ENCODE measurements at regions not wholly inside any gene's neighbourhood (a gene's known extent, or its start where the extent isn't known, plus 50 kb on each side); places are given as distances from the start of the nearest gene placed in this dataset.
"Not testable (repeated sequence)": the region's sequence is repeated elsewhere in the genome, so short reads cannot be mapped to it uniquely, and the experiment has no call there.

DNA sequence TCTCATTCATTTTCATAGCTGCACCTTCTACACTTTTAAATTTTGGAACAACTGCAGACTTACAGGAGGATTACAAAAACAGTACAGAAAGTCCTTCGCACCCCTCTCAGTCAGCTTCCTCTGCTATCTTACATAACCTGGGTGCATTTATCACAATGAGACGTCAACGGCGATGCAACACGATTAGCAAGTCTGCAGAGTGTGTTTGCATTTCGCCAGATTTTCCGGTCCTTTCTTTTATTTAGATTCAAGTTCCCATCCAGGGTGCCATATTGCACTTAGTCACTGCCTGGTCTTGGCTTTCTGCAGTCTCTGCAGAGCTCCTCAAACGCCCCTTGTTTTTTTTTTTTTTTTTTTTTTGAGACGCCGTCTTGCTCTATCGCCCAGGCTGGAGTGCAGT lies 85.9 kb downstream of the ASMT start:
- no peak for DNase-seq

DNA sequence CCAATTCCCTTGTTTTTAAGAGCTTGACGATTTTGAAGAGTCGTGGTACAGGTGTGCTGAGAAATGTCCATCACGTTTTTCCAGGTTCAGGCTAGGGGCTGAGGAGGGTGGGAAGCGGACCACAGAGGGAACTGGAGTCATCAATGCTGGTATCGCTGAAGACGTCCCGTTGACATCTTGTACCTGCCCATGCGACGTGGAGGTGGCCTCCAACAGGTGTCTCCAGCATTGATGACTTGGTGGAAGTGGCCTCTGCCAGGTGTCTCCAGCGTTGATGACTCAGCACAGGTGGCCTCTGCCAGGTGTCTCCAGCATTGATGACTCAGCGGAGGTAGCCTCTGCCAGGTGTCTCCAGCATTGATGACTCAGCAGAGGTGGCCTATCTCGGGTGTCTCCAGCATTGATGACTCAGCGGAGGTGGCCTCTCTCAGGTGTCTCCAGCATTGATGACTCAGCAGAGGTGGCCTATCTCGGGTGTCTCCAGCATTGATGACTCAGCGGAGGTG lies 86.6 kb downstream of the ASMT start:
- DNase-seq, result not testable (repeated sequence)

DNA sequence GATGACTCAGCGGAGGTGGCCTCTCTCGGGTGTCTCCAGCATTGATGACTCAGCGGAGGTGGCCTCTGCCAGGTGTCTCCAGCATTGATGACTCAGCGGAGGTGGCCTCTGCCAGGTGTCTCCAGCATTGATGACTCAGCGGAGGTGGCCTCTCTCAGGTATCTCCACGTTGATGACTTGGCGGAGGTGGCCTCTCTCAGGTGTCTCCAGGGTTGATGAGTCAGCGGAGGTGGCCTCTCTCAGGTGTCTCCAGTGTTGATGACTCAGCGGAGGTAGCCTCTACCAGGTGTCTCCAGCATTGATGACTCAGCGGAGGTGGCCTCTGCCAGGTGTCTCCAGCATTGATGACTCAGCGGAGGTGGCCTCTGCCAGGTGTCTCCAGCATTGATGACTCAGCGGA lies 87.3 kb downstream of the ASMT start:
- DNase-seq, result not testable (repeated sequence)

DNA sequence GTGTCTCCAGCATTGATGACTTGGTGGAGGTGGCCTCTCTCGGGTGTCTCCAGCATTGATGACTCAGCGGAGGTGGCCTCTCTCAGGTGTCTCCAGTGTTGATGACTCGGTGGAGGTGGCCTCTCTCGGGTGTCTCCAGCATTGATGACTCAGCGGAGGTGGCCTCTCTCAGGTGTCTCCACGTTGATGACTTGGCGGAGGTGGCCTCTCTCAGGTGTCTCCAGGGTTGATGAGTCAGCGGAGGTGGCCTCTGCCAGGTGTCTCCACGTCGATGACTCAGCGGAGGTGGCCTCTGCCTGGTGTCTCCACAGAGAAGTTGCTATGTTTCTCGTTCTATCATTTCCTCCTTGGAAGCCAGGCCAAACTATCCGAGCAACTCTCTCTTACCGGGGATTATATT lies 87.7 kb downstream of the ASMT start:
- not testable (repeated sequence) for DNase-seq

DNA sequence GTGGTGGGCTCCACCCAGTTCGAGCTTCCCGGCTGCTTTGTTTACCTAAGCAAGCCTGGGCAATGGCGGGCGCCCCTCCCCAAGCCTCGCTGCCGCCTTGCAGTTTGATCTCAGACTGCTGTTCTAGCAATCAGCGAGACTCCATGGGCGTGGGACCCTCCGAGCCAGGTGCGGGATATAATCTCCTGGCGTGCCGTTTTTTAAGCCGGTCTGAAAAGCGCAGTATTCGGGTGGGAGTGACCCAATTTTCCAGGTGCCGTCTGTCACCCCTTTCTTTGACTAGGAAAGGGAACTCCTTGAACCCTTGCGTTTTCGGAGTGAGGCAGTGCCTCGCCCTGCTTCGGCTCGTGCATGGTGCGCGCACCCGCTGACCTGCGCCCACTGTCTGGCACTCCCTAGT lies 94.4 kb downstream of the ASMT start:
- not testable (repeated sequence) for DNase-seq

DNA sequence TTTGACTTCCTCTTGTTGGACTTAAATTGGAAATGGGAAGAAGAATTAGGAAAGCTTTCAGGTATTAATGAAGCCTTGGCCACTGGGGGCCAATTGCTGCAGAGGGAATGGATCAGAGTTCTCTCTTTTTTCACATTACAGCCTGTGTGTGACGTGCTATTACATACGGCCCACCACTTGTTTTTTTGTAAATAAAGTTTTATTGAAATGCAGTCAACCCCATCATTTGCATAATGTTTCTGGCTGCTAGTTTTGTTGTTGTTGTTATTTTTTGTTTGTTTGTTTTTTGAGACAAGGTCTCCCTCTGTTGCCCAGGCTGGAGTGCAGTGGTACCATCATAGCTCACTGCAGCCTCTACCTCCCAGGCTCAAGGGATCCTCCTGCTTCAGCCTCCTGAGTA lies 98.4 kb downstream of the ASMT start:
- DNase-seq, result no peak

DNA sequence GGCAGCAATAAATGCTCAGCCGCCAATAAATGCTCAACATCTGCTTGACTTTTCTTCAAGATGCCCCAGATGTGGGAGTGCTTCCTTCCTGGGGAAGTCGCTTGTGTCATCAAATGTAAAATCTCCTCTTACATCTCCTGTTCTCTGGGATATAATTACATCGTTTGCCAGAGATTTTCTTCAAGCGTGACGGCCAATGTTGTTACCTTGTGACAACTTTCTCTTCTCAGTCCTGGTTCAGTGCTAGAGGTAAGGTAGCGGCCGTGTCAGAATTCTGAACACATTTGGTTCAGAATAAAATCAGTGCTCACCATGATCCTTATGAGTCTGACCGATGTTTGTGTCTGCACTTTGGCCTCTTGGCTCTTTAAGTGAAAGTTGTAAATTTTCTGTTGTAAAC lies 102.5 kb downstream of the ASMT start:
- no peak for DNase-seq

DNA sequence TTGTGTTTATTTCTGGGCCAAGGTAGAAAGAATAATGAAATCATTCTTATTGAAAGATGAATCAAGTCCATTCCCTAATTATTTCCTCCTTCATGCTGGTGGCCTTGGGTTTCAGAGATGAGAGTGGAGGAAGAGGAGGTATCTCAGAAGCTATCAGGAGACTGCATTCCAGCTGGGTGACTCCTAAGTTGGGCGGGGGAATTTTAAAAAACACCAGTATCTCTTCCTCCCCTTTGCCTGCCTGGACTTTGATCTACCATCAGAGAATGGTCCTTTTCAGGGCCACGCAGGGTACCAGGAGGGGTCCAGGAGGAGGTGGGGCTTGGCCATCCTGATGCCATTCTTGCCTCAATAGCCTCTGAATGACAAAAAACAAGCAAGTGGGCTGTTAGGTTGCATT lies 104.4 kb downstream of the ASMT start:
- no peak for DNase-seq

DNA sequence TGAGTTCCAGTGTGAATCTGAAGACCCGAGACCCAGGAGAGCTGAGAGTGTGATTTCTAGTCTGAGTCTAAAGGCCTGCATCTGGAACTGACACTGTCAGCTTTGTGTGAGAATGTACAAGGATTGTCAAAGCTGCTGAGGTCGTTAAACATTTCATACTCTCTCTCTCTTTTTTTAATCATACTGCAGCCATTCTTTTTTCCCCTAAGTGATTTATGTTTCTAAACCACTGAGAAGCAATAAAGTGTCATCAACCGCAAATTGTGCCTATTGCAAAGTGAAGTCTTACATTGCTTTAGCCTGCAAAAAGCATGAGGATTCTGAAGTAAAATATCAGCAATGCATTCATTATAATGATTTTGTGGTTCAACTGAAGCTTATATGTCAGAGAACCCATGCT lies 106.0 kb downstream of the ASMT start:
- no peak for DNase-seq

DNA sequence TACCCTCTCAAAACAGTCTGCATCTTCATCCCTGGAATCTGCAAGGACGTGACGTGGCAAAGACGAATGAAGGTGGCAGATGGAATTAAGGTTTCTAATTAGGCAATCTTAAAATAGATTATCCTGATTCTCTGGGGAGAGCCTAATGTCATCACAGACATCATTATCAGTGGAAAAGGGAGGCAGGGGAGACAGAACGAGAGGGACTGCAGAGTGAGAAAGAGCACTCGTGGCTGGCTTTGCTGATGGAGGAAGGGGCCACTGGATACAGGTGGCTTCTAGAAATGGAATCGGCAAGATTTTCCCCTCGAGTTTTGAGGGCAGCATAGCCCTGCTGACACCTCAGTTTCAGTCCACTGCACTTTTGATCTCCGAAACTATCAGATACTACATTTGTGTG lies 110.6 kb downstream of the ASMT start:
- no peak for DNase-seq

DNA sequence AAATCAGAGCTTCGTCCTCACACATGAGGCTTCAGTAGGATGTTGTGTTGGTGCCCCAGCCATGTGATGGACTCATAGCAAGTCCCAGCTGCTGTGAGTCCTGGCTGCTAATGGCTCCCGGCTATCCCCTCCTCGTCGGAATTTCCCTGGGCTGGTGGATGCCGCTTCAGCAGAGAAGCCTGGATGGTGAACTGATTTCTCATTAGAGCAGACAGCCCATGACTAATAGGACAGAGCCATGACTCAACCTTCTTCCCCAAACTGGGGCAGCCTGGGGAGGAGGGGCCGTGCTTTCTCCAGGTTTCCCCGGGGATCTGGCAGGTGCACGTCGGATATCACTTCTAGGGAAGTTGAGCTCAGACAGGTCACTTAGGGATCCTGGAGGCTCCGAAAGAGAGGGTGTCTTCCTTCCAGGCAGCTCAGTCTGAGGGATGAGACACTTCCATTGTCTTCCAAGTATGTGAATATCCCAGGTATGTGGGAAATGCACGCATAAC lies 112.7 kb downstream of the ASMT start:
- no peak for DNase-seq

DNA sequence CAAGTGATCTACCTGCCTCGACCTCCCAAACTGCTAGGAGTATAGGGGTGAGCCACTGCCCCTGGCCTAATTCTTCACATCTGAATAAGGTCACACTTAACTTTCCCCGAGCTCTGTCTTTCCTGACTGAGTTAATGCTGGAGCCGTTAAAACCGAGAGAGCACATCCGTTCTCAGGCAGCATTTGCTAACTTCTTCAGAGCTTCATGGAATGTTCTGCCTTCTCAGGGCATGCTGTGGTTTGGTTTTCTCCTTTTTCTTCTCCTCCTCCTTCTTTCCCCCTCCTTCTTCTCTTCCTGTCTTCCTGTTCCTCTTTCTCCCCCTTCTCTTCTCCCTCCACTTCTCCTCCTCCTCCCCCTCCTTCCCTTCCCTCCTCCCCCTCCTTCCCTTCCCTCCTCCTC lies 119.9 kb downstream of the ASMT start:
- DNase-seq, result no peak

DNA sequence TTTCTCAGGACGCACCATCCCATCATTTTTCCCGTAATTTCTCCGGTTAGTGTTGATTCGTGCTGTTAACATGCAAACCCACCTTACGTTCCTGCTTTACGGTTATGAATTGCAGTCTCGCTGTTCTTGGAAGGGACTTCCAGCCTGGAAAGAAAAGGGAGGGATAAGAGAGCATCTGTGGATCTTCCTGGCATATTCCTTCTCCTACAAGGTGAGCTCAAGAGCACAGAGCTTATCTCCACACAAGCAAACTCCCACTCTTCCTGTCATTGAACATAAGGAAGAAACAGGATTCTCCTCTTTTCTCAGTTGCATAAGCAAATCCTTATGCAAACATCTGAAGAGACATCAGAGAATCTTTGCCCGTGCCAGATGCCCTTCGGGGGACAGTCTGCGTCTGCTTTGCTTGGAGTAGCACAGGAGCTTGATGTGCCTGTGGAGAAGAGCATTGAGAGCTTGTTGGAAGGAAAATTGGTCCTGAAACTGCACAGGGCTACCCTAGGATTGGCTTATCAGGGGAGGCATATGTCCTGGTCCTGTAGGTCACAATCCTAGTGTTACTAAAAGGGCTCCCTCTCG lies 127.0 kb downstream of the ASMT start:
- DNase-seq, result no peak

DNA sequence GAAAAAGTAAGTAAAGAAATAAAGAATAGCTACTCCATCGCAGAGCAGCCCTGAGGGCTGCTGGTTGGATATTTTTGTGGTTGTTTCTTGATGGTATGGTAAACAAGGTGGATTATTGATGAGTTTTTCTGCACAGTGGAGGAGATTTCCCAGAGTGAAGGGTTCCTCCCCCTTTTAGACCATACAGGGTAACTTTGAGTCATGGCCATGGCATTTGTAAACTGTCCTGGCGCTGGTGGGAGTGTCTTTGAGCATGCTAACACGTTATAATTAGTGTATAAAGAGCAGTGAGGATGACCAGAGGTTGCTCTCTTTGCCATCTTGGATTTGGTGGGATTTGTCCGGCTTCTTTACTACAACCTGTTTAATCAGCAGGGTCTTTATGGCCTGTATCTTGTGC lies 128.2 kb downstream of the ASMT start:
- no peak for DNase-seq

DNA sequence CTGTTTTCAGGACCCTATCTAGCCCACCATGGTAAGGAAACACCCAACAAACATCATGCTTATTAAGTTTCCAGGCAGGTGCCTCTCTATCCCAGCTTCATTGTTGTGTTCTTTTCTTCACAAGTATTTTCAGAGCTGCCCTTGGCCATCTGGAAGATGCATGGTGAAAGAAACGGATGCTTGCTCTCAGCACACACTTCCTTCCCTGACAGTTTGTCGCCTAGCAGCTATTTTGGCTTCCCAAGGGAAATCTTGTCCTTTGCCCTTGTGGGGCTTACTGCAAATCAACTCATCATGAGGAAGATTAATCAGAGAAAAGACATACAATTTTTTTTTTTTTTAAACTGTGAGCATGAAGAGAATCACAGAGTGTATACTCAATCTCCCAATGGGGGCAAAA lies 128.8 kb downstream of the ASMT start:
- no peak for DNase-seq

DNA sequence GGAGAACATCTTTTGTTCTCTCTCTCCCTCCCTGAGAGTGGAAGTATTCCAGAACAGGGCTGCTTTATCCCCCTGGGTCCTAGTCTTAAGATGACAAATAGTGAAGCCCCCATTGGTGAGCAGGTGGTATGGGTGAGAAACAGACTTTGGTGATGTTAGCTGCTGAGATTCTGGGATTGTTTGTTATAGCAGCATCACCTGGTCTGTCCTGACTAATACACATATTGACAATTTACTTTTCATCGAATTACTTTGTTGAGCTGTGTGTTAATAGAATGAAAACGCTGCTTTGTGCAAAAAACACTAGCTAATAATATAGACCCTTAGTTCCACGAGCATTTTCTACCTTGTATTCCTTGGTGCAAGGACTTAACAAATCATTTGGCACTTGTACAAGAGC lies 133.5 kb downstream of the ASMT start:
- no peak for DNase-seq

DNA sequence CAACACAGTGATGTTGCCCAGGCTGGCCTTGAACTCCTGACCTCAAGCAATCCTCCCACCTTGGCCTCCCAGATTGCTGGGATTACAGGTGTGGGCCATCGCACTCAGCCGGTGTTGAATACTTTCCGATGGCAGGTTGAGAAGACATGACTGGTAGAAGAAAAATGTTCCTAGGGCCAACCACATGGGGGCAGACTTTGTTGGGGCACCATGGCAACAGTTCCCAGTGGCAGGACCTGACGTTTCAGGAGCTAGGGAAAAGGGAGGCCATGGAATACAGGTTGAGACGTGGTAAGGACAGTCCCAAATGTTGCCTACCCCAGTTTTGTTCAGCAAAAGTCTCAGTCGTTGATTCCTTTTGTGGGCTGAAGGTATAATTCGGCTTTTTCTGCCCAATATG lies 134.6 kb downstream of the ASMT start:
- DNase-seq, result no peak

DNA sequence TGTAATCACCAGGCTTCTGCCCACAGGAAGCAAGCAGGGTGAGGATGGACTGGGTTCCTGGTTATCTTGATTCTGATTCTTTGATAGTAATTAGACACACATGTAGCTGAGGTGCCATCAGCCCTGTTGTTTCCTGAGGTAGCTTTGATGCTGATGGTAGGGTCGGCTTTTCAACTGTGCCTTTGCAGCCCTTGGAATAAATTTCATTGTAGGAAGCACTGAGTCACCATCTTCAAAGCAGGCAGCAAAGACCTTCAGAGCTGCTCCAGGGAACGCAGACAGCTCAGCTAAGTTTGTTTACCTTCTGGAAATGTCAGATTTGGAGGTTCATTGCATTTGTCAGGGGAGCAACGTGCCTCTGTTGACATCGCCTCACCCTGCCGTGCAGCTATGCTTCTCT lies 135.4 kb downstream of the ASMT start:
- DNase-seq, result no peak

DNA sequence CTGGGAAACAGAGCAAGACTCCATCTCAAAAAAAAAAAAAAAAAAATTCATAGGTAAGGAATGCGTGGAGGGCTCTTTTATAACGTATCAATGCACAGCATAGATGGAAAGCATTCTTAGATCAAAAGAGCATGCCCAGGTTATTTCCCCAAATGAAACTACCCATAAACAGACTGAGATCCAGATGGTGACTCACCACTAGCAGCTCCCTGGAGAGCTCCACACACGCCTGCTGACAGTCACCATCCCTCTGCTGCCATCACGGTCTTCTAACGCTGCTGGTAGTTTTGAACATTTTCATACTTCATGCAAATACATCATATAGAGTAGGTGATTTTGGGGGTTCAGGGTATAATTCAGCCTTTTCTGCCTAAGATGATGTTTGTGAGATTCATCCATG lies 136.9 kb downstream of the ASMT start:
- DNase-seq, result no peak

DNA sequence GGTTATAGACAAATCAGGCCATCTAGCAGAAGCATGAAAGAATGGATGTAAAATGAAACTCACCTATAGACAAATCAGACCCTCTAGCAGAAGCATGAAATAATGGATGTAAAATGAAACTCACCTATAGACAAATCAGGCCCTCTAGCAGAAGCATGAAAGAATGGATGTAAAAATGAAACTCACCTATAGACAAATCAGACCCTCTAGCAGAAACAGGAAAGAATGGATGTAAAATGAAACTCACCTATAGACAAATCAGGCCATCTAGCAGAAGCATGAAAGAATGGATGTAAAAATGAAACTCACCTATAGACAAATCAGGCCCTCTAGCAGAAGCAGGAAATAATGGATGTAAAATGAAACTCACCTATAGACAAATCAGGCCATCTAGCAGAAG lies 137.9 kb downstream of the ASMT start:
- DNase-seq, result not testable (repeated sequence)

DNA sequence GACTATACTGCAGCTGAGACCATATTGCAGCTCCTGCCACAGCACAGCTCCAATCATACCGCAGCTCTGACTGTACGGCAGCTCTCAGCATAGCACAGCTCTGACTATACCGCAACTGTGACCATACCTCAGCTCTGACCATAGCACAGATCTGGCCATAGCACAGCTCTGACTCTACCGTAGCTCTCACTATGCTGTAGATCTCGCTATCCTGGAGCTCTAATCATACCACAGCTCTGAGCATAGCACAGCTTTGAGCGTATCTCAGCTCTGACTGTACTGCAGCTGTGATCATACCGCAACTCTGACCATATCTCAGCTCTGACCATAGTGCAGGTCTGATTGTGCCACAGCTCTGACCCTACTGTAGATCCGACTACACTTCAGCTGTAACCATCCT lies 139.2 kb downstream of the ASMT start:
- no peak for DNase-seq

DNA sequence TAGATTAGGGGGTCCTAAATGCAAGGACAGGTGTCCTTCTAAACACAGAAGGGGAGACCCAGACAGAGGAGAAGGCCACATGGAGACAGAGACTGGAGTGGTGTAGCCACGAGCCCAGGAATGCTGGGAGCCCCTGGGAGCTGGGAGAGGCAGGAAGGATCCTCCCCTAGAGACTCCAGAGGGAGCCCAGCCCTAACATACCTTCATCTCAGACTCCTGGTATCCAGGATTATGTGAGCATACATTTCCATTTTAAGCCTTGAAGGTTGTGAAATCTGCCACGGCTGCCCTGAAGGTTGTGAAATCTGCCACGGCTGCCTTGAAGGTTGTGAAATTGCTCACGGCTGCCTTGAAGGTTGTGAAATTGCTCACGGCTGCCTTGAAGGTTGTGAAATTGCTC lies 148.4 kb downstream of the ASMT start:
- no peak for DNase-seq

DNA sequence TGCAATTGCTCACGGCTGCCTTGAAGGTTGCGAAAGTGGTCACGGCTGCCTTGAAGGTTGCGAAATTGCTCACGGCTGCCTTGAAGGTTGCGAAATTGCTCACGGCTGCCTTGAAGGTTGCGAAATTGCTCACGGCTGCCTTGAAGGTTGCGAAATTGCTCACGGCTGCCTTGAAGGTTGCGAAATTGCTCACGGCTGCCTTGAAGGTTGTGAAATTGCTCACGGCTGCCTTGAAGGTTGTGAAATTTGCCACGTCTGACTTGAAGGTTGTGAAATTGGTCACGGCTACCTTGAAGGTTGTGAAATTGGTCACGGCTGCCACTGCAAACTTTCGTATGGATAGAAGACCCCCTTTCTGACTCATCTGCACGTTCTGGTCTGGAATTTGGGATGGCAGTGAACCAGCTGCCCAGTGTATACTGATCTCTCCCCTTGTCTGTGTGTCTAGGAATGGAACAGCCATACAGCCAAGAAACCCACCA lies 150.1 kb downstream of the ASMT start:
- DNase-seq, result not testable (repeated sequence)

DNA sequence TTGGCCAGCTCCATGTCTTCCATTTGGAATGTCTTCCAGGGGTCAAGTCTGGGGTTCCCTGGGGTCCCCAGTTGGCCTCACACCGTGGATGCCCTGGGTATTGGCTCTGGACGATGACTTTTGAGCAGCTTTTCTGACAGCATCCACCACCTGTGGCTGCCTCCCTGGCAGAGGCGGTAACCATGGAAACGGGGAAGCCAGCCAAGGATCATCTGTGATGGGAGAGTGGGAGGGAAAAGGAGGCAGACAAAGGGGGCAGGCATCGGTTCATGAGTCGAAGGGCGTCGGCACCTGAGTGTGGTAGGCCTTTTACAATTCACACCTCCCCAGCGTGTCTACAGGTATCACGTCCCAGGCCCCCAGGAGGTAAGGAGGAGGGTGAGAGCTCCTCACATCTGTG lies 152.2 kb downstream of the ASMT start:
- no peak for DNase-seq

DNA sequence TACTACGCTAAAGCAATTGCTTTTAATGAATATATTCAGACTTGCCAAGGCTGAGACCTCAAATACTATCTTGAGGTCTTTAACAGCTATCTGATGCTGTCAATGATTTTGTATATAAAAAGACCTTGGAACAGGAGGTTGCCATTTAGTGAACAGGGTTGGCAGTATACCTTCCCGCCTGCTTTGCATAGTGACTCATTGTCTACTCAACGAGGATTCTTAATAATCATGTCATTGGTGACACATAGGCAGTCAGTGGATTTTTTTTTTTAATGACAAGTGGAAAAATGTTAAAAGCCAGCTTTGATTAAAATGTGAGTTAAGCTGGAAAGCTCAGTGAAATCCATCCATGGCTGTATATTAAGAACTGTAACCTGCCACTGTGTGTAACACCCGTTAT lies 164.0 kb downstream of the ASMT start:
- no peak for DNase-seq

Data from CD4-positive, alpha-beta T cell treated with Interferon alpha-2 for 1 hour (primary cell).